ENCODE measurements at regions not wholly inside any gene's neighbourhood (a gene's known extent, or its start where the extent isn't known, plus 50 kb on each side); places are given as distances from the start of the nearest gene placed in this dataset.

GRCh38 chr15:69720536-69720935, 267.9 kb downstream of the RPLP1 start:
- no peak for DNase-seq

- DNase-seq = no peak
Observed at GRCh38 chr15:69722924-69723323, 270.3 kb downstream of the RPLP1 start.

GRCh38 chr15:69723404-69724096, 270.9 kb downstream of the RPLP1 start:
- no peak for DNase-seq

GRCh38 chr15:69724333-69724732, 271.7 kb downstream of the RPLP1 start:
- no peak for DNase-seq

- DNase-seq = no peak
Observed at GRCh38 chr15:69725275-69725674, 272.7 kb downstream of the RPLP1 start.

- DNase-seq = no peak
Observed at GRCh38 chr15:69725957-69726356, 273.3 kb downstream of the RPLP1 start.

- no peak for DNase-seq
Observed at GRCh38 chr15:69727121-69727924, 274.7 kb downstream of the RPLP1 start.

GRCh38 chr15:69729167-69729748, 276.6 kb downstream of the RPLP1 start:
- no peak for DNase-seq

GRCh38 chr15:69730281-69731080, 277.9 kb downstream of the RPLP1 start:
- no peak for DNase-seq

- no peak for DNase-seq
Observed at GRCh38 chr15:69731081-69731330, 278.4 kb downstream of the RPLP1 start.

GRCh38 chr15:69731581-69731980, 279.0 kb downstream of the RPLP1 start:
- DNase-seq = no peak

GRCh38 chr15:69732133-69732532, 279.5 kb downstream of the RPLP1 start:
- no peak for DNase-seq

- no peak for DNase-seq
Observed at GRCh38 chr15:69734699-69735098, 282.1 kb downstream of the RPLP1 start.

GRCh38 chr15:69735121-69735520, 282.5 kb downstream of the RPLP1 start:
- no peak for DNase-seq

GRCh38 chr15:69736161-69736560, 283.5 kb downstream of the RPLP1 start:
- DNase-seq = no peak

- DNase-seq = no peak
Observed at GRCh38 chr15:69737916-69738315, 285.3 kb downstream of the RPLP1 start.

- no peak for DNase-seq
Observed at GRCh38 chr15:69740684-69741083, 288.1 kb downstream of the RPLP1 start.

GRCh38 chr15:69742361-69742760, 289.7 kb downstream of the RPLP1 start:
- no peak for DNase-seq

GRCh38 chr15:69743091-69743490, 290.5 kb downstream of the RPLP1 start:
- DNase-seq = no peak

- DNase-seq = no peak
Observed at GRCh38 chr15:69744391-69745162, 292.0 kb downstream of the RPLP1 start.

- DNase-seq = no peak
Observed at GRCh38 chr15:69747193-69747592, 294.6 kb downstream of the RPLP1 start.

GRCh38 chr15:69748131-69748530, 295.5 kb downstream of the RPLP1 start:
- DNase-seq = no peak

All from 8988T (cell line).